MM.1S (cell line): ENCODE measurements at regions not wholly inside any gene's neighbourhood (a gene's known extent, or its start where the extent isn't known, plus 50 kb on each side); places are given as distances from the start of the nearest gene placed in this dataset.

Experiments used
- DNase-seq: peaks from one replicate; pipeline ENCODE4 v3.0.0-alpha.2; 2015
- H2AFZ ChIP-seq: fragments of 300-600 bp; sonication (generic); 2 replicates; pipeline ENCODE4 v1.6.0; 2016; ENCODE audit warnings: antibody characterized with exemption, low read length
- H3F3A ChIP-seq: fragments of 300-600 bp; sonication (generic); 2 replicates; pipeline ENCODE4 v1.6.1; 2016; ENCODE audit warnings: mild to moderate bottlenecking, antibody characterized with exemption, low read length, moderate library complexity, mixed read lengths; ENCODE audit not compliant: insufficient read depth
- H3K27ac ChIP-seq: fragments of 300-600 bp; sonication (generic); 2 replicates; pipeline ENCODE4 v1.5.1; 2016; ENCODE audit warnings: mild to moderate bottlenecking, low read length
- H3K27me3 ChIP-seq: fragments of 300-600 bp; sonication (generic); replicated peaks from 2 replicates; pipeline ENCODE4 v1.6.0; 2016; ENCODE audit warnings: low read length; ENCODE audit not compliant: insufficient read depth
- H3K36me3 ChIP-seq: fragments of 300-600 bp; sonication (generic); replicated peaks from 2 replicates; pipeline ENCODE4 v1.6.1; 2016; ENCODE audit warnings: mild to moderate bottlenecking, low read length, mixed read lengths; ENCODE audit not compliant: insufficient read depth
- H3K4me1 ChIP-seq: fragments of 300-600 bp; sonication (generic); 2 replicates; pipeline ENCODE4 v1.6.1; 2016; ENCODE audit warnings: low read length, mixed read lengths
- H3K4me2 ChIP-seq: fragments of 300-600 bp; sonication (generic); 2 replicates; pipeline ENCODE4 v1.6.0; 2016; ENCODE audit warnings: low read depth, low read length
- H3K4me3 ChIP-seq: fragments of 300-600 bp; sonication (generic); 2 replicates; pipeline ENCODE4 v1.5.1; 2016; ENCODE audit warnings: low read length, mixed read lengths
- H3K79me2 ChIP-seq: fragments of 300-600 bp; sonication (generic); 2 replicates; pipeline ENCODE4 v1.6.1; 2016; ENCODE audit warnings: mixed run types, low read length, mixed read lengths
- H3K9ac ChIP-seq: fragments of 300-600 bp; sonication (generic); 2 replicates; pipeline ENCODE4 v1.6.1; 2016; ENCODE audit warnings: low read length, mixed read lengths
- H3K9me2 ChIP-seq: fragments of 300-600 bp; sonication (generic); replicated peaks from 2 replicates; pipeline ENCODE4 v1.6.1; 2016; ENCODE audit warnings: mild to moderate bottlenecking, low read length, mixed read lengths; ENCODE audit not compliant: insufficient read depth
- H3K9me3 ChIP-seq: fragments of 300-600 bp; sonication (generic); replicated peaks from 2 replicates; pipeline ENCODE4 v1.6.1; 2016; ENCODE audit warnings: mild to moderate bottlenecking, low read length, mixed read lengths; ENCODE audit not compliant: insufficient read depth
- H4K20me1 ChIP-seq: fragments of 300-600 bp; sonication (generic); 2 replicates; pipeline ENCODE4 v1.6.1; 2016; ENCODE audit warnings: mild to moderate bottlenecking, low read length, moderate library complexity, mixed read lengths; ENCODE audit not compliant: insufficient read depth
- CTCF ChIP-seq: fragments of 300-600 bp; sonication (generic); IDR thresholded peaks from 2 replicates; pipeline ENCODE4 v1.5.1; 2016; ENCODE audit warnings: antibody characterized with exemption, low read length, mixed read lengths
- EZH2 ChIP-seq: fragments of 300-600 bp; sonication (generic); optimal IDR thresholded peaks from 2 replicates; pipeline ENCODE3; 2017; ENCODE audit warnings: low read depth, mild to moderate bottlenecking, antibody characterized with exemption, low read length, mixed read lengths
- EZH2phosphoT487 ChIP-seq: fragments of 300-600 bp; sonication (generic); IDR thresholded peaks from 2 replicates; pipeline ENCODE4 v1.6.1; 2018; ENCODE audit warnings: antibody characterized with exemption, low read length

DNA sequence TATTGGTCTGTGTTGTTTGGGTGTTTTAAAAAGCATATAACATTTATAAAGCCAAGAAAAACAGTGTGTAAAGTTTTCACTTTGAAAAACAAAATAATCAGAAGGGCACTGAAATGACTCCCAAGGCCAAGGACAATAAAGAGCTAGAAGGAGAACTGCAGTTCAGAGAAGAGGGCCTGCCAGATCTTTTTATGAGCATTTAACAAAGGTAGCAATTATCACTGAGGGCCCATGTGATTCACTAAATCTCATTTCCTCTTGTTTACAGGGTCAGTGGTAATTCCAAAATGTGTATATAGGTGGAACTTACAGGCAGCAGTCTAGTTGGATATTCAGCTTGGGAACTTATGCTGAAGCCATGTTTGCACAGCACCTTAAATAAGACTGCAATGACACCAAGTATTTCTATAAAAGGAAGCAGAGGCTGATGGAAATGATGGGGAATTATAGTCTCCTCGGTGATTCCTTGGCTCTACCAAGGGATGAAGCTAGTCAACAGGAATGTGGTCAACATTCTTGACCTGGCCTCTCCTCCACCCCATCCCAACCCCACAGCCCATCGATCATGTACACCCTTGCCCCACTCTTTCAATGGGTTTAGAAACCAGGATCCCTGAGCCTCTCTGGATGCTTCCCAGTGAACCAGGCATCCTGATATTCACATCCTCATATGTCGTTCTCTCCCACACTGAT lies 54.4 kb upstream of the THUMPD3 start:
- no peak overlapping the region for H3K27ac ChIP-seq
- no peaks in the 10 kb centered on the region for H3K36me3 ChIP-seq
- no peaks in the 10 kb centered on the region for H3F3A ChIP-seq
- no peaks in the 10 kb centered on the region for H3K9me2 ChIP-seq
- no peaks in the 10 kb centered on the region for H3K79me2 ChIP-seq
- no peak overlapping the region for H3K4me2 ChIP-seq
- H2AFZ ChIP-seq: no peak overlapping the region
- no peaks in the 10 kb centered on the region for H3K27me3 ChIP-seq
- no peaks in the 10 kb centered on the region for H3K4me1 ChIP-seq
- H3K9me3 ChIP-seq: no peaks in the 10 kb centered on the region
- H4K20me1 ChIP-seq: no peaks in the 10 kb centered on the region
- H3K4me3 ChIP-seq: no peak overlapping the region
- TF ChIP-seq EZH2 (no peak), CTCF (no peak), EZH2phosphoT487 (no peak)
- no peak overlapping the region for H3K9ac ChIP-seq
- DNase-seq: no peak

DNA sequence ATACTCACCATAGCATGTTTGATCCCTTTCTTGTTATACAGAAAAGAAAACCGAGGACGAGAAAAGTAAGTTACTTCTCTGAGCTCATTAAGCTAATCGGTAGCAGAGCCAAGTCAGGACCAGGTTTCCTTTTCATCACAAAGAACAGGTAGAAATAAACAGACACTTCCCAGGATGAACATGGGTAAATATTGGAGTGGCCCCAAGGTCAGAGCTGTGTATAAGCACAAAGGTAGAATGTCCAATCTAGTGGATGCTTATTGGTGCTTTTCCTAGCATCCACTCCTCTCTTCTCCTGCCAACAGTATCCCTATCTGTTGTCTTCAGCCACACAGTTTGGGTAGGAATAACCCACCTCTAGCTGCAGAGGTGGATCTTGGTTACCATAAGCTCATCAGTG lies 52.8 kb upstream of the THUMPD3 start:
- Histone ChIP-seq H3F3A (no peaks in the 10 kb centered on the region), H3K79me2 (no peaks in the 10 kb centered on the region), H2AFZ (no peak overlapping the region), H3K9me2 (no peaks in the 10 kb centered on the region), H3K9ac (no peak overlapping the region), H3K27me3 (no peaks in the 10 kb centered on the region), H3K27ac (no peak overlapping the region), H3K4me2 (no peak overlapping the region), H4K20me1 (no peaks in the 10 kb centered on the region), H3K4me1 (no peaks in the 10 kb centered on the region), H3K36me3 (no peaks in the 10 kb centered on the region), H3K4me3 (no peak overlapping the region), H3K9me3 (no peaks in the 10 kb centered on the region)
- no peak for DNase-seq
- TF ChIP-seq EZH2: no peak
- TF ChIP-seq CTCF: no peak
- TF ChIP-seq EZH2phosphoT487: no peak

DNA sequence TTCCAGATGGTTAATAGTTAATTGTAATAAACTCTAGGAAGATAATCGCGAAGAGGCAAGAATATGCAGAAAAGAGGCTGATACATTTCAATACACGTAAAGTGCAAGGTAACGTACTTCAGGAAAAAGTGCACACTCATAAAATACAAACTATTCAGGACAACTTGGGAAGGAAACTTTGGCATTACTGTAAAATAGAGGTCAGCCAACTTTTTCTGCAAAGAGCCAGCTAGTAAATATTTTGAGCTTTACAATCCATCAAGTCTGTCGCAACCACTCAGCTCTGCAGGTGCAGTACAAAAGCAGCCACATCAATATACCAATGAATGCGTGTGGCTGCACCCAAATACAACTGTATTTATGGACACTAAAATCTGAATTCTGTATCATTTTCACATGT lies 51.6 kb upstream of the THUMPD3 start:
- Histone ChIP-seq H2AFZ (no peak overlapping the region), H3K27ac (no peak overlapping the region), H3F3A (no peaks in the 10 kb centered on the region), H3K79me2 (no peaks in the 10 kb centered on the region), H3K4me2 (no peak overlapping the region), H3K9ac (no peak overlapping the region), H3K4me3 (no peak overlapping the region), H3K36me3 (no peaks in the 10 kb centered on the region), H3K27me3 (no peaks in the 10 kb centered on the region), H3K9me3 (no peaks in the 10 kb centered on the region), H3K4me1 (no peaks in the 10 kb centered on the region), H3K9me2 (no peaks in the 10 kb centered on the region), H4K20me1 (no peaks in the 10 kb centered on the region)
- TF ChIP-seq CTCF (no peak), EZH2phosphoT487 (no peak), EZH2 (no peak)
- DNase-seq: no peak
